Fibroblast of upper back skin (primary cell): ENCODE measurements at regions not wholly inside any gene's neighbourhood (a gene's known extent, or its start where the extent isn't known, plus 50 kb on each side); places are given as distances from the start of the nearest gene placed in this dataset.
"Not testable (repeated sequence)": the region's sequence is repeated elsewhere in the genome, so short reads cannot be mapped to it uniquely, and the experiment has no call there.

Experiments used
- DNase-seq: peaks from one replicate; pipeline ENCODE4 v3.0.0-alpha.2; 2013

DNA sequence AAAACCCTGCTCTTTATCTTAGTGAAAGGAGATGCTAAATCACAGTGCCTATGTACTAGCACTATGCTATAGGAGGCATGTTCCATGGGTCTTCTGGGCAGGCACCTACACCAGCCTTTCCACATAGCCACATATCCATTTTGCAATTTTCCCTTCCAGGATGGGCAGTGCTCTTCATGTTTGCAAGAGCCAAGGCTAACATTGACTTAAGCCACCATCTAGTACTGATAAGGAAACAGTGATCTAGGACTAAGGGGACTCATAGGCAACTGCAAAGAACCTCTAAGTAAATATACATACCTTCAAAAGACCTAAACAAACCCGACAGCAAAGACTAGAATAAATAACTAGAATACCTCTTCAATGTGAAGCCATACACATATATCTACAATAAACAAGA is 919.7 kb upstream of the GYPC start:
- DNase-seq, result no peak

DNA sequence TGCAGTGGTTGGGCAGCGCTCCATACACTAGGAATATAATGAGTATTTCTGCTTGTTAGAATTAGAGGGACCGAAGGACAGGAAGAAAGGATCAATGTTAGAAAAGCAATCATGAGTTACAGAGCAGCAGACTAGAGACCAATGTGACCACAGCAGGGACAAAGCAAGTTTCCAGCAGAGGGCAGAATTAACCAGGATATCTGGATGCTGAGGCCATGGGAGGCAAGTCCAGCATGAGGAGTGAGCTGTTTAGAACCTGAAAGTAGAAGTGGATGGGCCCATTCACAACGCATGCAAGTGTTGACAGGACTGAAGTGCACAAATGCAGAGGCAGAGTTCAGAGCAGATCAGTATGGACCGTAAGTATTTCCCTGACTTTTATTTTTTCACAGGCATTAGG is 910.4 kb upstream of the GYPC start:
- no peak for DNase-seq

DNA sequence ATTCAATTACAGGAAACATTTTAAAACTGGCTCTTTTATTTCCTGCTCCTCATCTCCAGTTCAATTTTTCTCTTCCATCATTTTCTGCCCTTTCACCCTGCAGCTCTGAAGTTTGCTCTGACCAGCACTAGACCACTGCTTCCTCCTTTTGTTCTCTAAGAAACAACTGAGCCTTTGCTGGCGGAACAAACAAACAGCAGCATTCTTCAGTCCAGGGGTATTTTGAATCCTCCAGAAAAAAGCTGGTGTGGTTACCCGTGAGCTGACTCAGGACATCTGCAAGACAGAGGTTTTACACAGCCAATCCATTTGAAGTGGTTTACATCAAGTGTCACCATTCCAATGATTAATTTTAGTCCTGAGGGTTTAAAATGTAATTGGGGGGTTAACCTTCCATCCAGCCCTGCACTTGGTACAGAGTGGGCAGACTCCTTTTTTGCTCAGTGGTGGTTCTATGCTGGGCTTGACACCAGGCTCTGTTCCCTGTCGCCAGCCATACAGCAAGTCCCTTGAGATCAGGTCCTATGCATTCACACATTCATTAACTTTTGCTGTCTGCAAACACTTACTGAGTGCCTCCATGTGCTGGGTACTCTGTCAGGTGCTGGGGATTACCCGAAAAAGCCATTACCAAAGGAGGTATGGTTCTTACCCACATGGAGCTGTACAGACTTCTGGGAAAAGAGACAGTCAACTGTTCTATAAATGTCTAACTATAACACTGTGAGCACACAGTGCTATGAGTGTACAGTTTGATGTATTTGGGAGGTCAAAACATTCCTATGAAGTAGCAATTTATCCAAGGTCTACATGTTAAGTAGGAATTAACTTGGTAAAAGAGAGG is 909.4 kb upstream of the GYPC start:
- DNase-seq, result no peak

DNA sequence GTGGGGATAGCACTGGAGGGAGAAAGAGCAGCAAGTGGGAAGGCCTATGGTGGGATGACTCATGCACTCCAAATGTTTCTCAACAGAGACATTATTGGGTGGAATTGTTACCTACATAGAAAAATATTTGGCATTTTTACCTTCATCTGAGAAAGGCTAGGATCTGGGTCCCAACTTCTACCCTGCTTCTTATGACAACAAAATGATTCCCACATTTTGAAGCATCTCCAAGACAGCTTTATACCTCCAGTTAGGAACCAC is 908.9 kb upstream of the GYPC start:
- DNase-seq, result no peak

- no peak for DNase-seq
Measured at GRCh38 chr2:125756431-125756830, 899.5 kb upstream of the GYPC start.

DNA sequence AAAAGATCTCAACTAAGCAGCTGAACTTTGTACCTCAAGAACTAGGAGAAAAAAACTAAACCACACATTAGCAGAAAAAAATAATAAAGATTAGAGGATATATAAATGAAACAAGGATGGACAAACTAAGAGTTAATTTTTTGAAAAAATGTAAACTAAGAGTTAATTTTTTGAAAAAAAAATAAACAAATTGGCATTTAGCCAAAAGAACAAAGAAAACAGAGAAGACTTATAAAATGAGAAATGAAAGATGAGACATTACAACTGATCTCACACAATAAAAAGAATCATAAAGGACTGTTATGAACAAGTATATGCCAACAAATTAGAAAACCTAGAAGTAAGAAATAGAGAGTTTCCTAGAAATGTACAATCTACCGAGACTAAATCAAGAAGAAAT is 859.2 kb upstream of the GYPC start:
- DNase-seq, result no peak

- DNase-seq, result no peak
Measured at GRCh38 chr2:125797192-125797591, 858.8 kb upstream of the GYPC start.

GRCh38 chr2:125822746-125823145 is 833.2 kb upstream of the GYPC start:
- no peak for DNase-seq

DNA sequence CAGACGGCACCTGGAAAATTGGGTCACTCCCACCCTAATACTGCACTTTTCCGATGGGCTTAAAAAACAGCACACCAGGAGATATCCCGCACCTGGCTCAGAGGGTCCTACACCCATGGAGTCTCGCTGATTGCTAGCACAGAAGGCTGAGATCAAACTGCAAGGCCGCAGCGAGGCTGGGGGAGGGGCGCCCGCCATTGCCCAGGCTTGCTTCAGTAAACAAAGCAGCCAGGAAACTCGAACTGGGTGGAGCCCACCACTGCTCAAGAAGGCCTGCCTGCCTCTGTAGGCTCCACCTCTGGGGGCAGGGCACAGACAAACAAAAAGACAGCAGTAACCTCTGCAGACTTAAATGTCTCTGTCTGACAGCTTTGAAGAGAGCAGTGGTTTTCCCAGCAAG is 830.2 kb upstream of the GYPC start:
- DNase-seq, result not testable (repeated sequence)

GRCh38 chr2:125837128-125837527 is 818.8 kb upstream of the GYPC start:
- no peak for DNase-seq

- DNase-seq, result no peak
Measured at GRCh38 chr2:125837611-125838010, 818.3 kb upstream of the GYPC start.

GRCh38 chr2:125839945-125840344 is 816.0 kb upstream of the GYPC start:
- no peak for DNase-seq

DNA sequence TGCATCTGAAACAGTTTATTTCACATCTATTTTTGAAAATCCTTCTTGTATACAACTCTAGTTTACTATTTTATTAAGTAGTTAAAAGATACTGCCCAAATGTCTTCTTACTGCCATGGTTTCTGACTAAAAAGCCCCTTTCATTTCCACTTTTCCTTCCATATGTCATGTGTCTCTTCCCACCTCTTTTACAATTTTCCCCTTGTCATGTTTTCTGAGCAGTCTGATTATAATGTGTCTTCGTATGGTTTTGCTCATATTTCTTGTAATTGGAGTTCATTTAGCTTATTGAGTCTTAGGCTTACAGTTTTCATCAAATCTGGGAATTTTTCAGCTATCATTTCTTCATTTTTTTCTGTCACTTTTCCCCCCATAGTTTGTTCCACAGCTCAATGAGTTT is 813.9 kb upstream of the GYPC start:
- no peak for DNase-seq

DNA sequence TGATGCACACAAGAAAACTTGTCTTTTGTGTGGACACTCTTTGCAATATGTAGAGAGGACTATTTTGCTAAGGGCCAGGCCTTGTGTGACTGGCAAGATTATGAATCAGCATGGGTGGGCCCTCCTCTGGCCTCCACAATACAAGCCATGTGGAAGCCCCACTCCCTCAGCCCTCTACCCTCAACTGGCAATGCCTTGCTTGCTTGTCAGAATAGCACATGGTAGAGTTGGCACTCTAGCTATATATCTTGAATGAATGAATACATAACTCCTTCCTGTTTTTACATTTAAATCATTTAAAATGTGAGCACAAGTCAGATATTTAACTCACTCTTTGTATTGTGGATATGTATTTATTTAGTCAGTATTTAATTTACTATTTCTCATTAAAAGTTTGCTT is 805.4 kb upstream of the GYPC start:
- DNase-seq, result no peak

- DNase-seq, result no peak
Measured at GRCh38 chr2:125852364-125852763, 803.6 kb upstream of the GYPC start.

- no peak for DNase-seq
Measured at GRCh38 chr2:125853626-125854025, 802.3 kb upstream of the GYPC start.

GRCh38 chr2:125855204-125855603 is 800.8 kb upstream of the GYPC start:
- DNase-seq, result no peak

DNA sequence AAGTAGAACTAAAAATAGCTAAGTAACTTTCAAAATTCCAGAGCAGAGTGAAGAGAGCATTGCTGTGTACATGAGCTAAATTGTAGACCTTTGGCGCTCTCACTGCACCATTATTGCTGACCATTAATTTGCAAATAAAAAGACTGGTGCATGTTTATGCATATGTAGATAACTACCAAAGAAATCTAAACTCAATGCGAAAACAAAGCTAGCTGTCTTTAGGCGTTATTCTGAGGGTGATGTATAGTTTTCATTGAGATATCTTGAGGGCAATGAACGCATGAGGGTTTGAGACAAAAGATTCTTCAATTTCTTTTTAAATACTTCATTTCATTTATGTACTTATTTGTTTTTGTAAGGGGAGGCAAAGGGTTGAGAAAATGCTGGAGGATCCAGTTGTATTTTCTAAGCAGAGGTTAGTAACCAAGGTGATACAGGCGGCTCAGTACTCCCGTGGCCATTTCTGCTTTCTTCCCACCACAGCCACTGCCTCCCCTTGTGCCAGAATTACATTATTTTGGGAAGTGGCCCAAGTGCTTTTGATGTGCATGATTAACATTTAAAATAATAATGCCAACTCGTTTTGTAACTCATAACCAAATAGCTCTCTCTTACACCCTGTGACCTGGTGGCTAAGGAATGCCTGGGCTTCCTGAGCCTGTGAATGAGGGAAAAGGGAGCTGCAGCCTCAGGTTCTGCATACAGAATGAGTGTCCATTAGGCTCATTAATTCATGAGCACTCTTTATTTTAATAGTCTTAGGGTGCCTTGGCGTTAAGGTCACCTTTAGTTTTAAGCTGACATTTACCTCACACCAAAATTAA is 797.8 kb upstream of the GYPC start:
- no peak for DNase-seq

GRCh38 chr2:125861461-125861860 is 794.5 kb upstream of the GYPC start:
- DNase-seq, result no peak

DNA sequence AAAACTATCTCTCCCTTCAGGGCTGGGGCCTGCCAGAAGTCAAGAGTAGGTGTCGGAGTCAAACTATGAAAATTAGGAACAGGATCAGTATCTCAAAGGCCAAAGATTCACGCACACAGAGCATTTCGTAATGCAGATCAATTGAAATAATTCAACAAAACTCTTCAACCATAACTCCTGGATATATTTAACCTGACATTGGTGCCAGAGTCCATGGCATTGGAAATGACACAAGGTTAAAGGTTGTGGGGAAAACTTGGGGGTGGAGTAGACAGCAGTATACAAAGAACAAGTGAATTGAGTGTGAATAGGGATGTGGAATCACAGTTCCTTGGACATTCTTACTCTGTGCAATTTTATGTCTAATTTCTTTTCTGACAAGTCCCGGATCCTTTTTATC is 788.0 kb upstream of the GYPC start:
- DNase-seq, result no peak

DNA sequence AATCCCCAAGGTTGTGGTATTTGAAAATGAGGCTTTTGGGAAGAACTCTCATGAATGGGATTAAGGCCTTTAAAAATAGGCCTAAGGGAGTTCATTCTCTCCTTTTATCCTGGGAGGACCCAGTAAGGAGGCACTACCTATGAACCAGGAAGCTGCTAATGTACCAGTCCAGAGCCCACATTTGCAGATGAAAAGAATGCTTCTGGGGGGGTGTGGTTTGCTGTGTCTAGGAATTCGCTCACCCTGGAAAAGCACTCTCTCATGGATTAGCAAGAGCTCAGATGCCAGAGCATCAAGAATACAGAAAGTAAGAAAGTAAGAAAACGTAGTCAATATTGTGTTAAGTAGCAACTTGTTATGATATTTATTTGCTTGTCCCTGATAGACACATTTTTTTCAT is 785.7 kb upstream of the GYPC start:
- DNase-seq, result no peak

GRCh38 chr2:125870746-125871145 is 785.2 kb upstream of the GYPC start:
- DNase-seq, result no peak

- no peak for DNase-seq
Measured at GRCh38 chr2:125874564-125874963, 781.4 kb upstream of the GYPC start.

DNA sequence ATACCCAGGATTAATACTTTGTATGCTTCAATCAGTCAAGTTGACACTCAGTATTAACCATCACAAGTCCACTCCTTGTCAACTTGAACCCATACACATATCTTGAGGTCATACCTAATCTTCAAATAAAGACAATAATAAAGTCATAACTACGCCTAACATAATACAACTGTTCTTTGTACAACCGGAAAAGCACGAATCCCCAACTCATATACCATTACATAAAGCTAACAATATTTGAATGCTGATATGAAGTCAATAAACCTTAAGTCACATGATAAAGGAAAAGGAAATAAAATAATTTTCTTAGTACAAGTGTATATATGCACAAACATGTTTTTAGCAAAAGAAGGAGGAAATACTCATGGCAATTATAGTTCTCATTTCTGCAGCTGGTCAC is 770.6 kb upstream of the GYPC start:
- DNase-seq, result no peak

GRCh38 chr2:125886153-125886552 is 769.8 kb upstream of the GYPC start:
- no peak for DNase-seq
